ENCODE measurements at regions not wholly inside any gene's neighbourhood (a gene's known extent, or its start where the extent isn't known, plus 50 kb on each side); places are given as distances from the start of the nearest gene placed in this dataset.

DNA sequence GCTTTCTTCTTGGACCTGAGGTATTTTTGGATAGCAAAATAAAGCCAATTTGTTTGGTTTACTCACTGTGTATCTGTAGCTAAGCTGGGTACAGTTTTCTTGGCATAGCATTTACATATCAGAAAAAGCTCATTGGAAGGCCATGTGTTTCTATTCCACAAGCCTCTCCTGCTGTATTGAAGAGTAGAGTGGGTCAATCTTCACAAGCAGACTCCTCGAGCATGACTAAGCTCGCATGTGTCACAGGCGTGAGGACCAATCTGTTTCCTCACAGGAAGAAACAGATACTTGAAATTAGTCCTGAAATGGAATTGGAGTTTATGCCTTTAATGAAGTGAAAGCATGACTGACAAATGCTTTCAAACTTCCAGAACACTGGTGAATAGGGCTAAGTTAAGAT lies 1279.0 kb upstream of the MAP3K7 start:
- no peak overlapping the region for H3K4me2 ChIP-seq (ENCODE audit: control insufficient read depth, insufficient read depth)
- peak; percentile 47 for FAIRE-seq
- CTCF ChIA-PET = interaction anchor here (1.2 kb wide), 1 partner anchor 27 kb away, joined by 3 read pairs; no protein-coding TSS in a partner anchor
- H4K20me1 ChIP-seq (ENCODE audit: control insufficient read depth, insufficient read depth) = no peaks in the 10 kb centered on the region
- H3K27ac ChIP-seq (ENCODE audit: control insufficient read depth, insufficient read depth) = no peak overlapping the region
- POLR2A ChIA-PET = interaction anchor here (0.6 kb wide), 1 partner anchor 35 kb away, joined by 3 read pairs; no protein-coding TSS in a partner anchor
- no peaks in the 10 kb centered on the region for H3K79me2 ChIP-seq (ENCODE audit: control insufficient read depth, insufficient read depth, low read length)
- peak; percentile 37 for ATAC-seq
- DNase-seq (ENCODE audit: low read depth, low spot score) = no peak
- no peaks in the 10 kb centered on the region for H3K36me3 ChIP-seq (ENCODE audit: control insufficient read depth in 2 of 2, insufficient read depth in 2 of 2, low read length in 1 of 2)
- no peaks in the 10 kb centered on the region for H3K27me3 ChIP-seq (replicated peaks in 1 of 2; ENCODE audit: control insufficient read depth in 2 of 2, insufficient read depth in 2 of 2, low read length in 1 of 2)
- no TSS peak for BruUV-seq (replicated peaks)
- in situ Hi-C loops (cut with MboI) (no loop called here), intact Hi-C loops (cut with micrococcal nuclease; ENCODE audit: unreplicated experiment) (no loop called here)
- no peak for TF ChIP-seq TCF7 (IDR thresholded peaks at IDR 0.05; ENCODE audit: borderline replicate concordance)
- no peak for TF ChIP-seq IRF4 (IDR thresholded peaks at IDR 0.05; ENCODE audit: low read depth, low read length)
- no peak for TF ChIP-seq MTA2 (IDR thresholded peaks at IDR 0.05; ENCODE audit: low read depth)
- TF ChIP-seq CEBPB (IDR thresholded peaks at IDR 0.05; ENCODE audit: borderline replicate concordance in 1 of 2, low read depth in 2 of 2, low read length in 2 of 2) = no peak
- no peak for TF ChIP-seq MYB (IDR thresholded peaks at IDR 0.05; ENCODE audit: borderline replicate concordance, low read depth, low read length)
- TF ChIP-seq JUNB (IDR thresholded peaks at IDR 0.05) = no peak
- no peak for TF ChIP-seq ATF7 (IDR thresholded peaks at IDR 0.05; ENCODE audit: low read depth)
- no peak for TF ChIP-seq SMARCA5 (IDR thresholded peaks at IDR 0.05)
- no peak for TF ChIP-seq SREBF1 (IDR thresholded peaks at IDR 0.05; ENCODE audit: low read length)
- TF ChIP-seq SIX5 (IDR thresholded peaks at IDR 0.05; ENCODE audit: low read depth, low read length, severe bottlenecking) = no peak
- TF ChIP-seq PAX8 (IDR thresholded peaks at IDR 0.05) = no peak
- TF ChIP-seq, protein P1, sequence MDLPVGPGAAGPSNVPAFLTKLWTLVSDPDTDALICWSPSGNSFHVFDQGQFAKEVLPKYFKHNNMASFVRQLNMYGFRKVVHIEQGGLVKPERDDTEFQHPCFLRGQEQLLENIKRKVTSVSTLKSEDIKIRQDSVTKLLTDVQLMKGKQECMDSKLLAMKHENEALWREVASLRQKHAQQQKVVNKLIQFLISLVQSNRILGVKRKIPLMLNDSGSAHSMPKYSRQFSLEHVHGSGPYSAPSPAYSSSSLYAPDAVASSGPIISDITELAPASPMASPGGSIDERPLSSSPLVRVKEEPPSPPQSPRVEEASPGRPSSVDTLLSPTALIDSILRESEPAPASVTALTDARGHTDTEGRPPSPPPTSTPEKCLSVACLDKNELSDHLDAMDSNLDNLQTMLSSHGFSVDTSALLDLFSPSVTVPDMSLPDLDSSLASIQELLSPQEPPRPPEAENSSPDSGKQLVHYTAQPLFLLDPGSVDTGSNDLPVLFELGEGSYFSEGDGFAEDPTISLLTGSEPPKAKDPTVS (IDR thresholded peaks at IDR 0.05; ENCODE audit: low read depth, low read length) = no peak
- RAD21 ChIA-PET (ENCODE audit: unreplicated experiment) = interaction anchor here (0.8 to 1.3 kb wide), 2 partner anchors 9 to 146 kb away, joined by 3 read pairs; no protein-coding TSS in a partner anchor
- H2AFZ ChIP-seq (ENCODE audit: control insufficient read depth, low read depth, low read length) = no peak overlapping the region
- no peaks in the 10 kb centered on the region for H3K9me3 ChIP-seq (replicated peaks; ENCODE audit: control insufficient read depth, insufficient read depth, low read length)
- no peaks in the 10 kb centered on the region for H3K4me1 ChIP-seq (ENCODE audit: control insufficient read depth, insufficient read depth, low read length)
- H3K4me3 ChIP-seq = no peak overlapping the region
- no peak overlapping the region for H3K9ac ChIP-seq (ENCODE audit: control insufficient read depth, insufficient read depth, low read length)
- 15% methylated on average over 3 of the region's 3 CpGs for WGBS (ENCODE audit: insufficient coverage, insufficient replicate concordance, low lambda C conversion rate, missing lambda C conversion rate)
- SMC1A ChIA-PET (ENCODE audit: uncharacterized antibody, unreplicated experiment) = interaction anchor here (1.2 to 2.6 kb wide), 5 partner anchors 10 to 247 kb away, joined by 3 to 13 read pairs (median 4); no protein-coding TSS in a partner anchor

Data from GM12878 (cell line).